B cell (primary cell): ENCODE measurements at regions not wholly inside any gene's neighbourhood (a gene's known extent, or its start where the extent isn't known, plus 50 kb on each side); places are given as distances from the start of the nearest gene placed in this dataset.

Experiments
- EZH2 ChIP-seq: IDR thresholded peaks from 2 replicates; pipeline ENCODE4 v1.6.1; 2012; ENCODE audit warnings: borderline replicate concordance, low read depth, mild to moderate bottlenecking, moderate library complexity, low read length; ENCODE audit not compliant: insufficient read depth, poor library complexity, severe bottlenecking
- TF ChIP-seq, protein P1 (sequence below): fragments of 200-600 bp; IDR thresholded peaks from one replicate; pipeline ENCODE4 v1.8.0; 2022; ENCODE audit warnings: antibody characterized with exemption, mild to moderate bottlenecking

DNA sequence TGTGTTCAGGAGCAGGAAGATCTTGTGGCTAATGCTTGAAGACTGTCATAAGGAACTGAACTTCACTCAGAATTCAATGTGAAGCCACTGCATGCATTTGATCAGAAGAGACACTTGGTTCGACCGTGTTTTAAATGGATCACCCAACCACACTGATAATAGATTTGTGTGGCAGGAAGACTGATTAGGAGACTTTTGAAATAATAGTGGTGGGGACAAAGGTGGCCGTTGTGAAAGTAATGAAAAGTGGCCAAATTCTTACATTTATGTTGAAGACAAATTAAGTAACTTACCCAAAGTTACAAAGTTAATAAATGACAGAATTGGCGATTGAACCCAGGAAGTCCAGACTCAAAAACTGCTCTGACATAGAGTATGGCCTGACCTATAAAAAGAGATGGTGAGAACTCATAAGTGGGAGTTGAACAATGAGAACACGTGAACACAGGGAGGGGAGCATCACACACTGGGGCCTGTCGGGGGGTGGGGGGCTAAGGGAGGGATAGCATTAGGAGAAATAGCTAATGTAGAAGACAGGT lies 286.9 kb upstream of the DNAJC19 start:
- TF ChIP-seq, protein P1, sequence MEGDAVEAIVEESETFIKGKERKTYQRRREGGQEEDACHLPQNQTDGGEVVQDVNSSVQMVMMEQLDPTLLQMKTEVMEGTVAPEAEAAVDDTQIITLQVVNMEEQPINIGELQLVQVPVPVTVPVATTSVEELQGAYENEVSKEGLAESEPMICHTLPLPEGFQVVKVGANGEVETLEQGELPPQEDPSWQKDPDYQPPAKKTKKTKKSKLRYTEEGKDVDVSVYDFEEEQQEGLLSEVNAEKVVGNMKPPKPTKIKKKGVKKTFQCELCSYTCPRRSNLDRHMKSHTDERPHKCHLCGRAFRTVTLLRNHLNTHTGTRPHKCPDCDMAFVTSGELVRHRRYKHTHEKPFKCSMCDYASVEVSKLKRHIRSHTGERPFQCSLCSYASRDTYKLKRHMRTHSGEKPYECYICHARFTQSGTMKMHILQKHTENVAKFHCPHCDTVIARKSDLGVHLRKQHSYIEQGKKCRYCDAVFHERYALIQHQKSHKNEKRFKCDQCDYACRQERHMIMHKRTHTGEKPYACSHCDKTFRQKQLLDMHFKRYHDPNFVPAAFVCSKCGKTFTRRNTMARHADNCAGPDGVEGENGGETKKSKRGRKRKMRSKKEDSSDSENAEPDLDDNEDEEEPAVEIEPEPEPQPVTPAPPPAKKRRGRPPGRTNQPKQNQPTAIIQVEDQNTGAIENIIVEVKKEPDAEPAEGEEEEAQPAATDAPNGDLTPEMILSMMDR, result no peak
- TF ChIP-seq EZH2, result no peak
